SK-N-SH (cell line): ENCODE measurements at regions not wholly inside any gene's neighbourhood (a gene's known extent, or its start where the extent isn't known, plus 50 kb on each side); places are given as distances from the start of the nearest gene placed in this dataset.

Experiments
- CTCF ChIP-seq: fragments of 200-600 bp; sonication (generic); IDR thresholded peaks from 2 replicates; pipeline ENCODE4 v1.6.1; 2017; ENCODE audit warnings: antibody characterized with exemption, mild to moderate bottlenecking, moderate library complexity
- EP300 ChIP-seq, 2 experiments: IDR thresholded peaks; 2 replicates each; pipeline versions ENCODE4 v1.4.0 to v1.6.1; 2012; ENCODE audit warnings: borderline replicate concordance in 1 of 2, low read depth in 1 of 2, low read length in 1 of 2
- FOXM1 ChIP-seq: IDR thresholded peaks from 2 replicates; pipeline ENCODE4 v1.4.0; 2012; ENCODE audit warnings: low read depth, mild to moderate bottlenecking
- JUND ChIP-seq: IDR thresholded peaks from 2 replicates; pipeline ENCODE4 v1.4.0; 2012
- MAX ChIP-seq: IDR thresholded peaks from 2 replicates; pipeline ENCODE4 v1.4.0; 2012; ENCODE audit warnings: low read depth
- MXI1 ChIP-seq: IDR thresholded peaks from 2 replicates; pipeline ENCODE4 v1.6.1; 2012; ENCODE audit warnings: mild to moderate bottlenecking, low read depth, low read length, improper control_type of control experiment
- PBX3 ChIP-seq: IDR thresholded peaks from 2 replicates; pipeline ENCODE4; 2012
- REST ChIP-seq: IDR thresholded peaks from 2 replicates; pipeline ENCODE4 v1.6.1; 2012; ENCODE audit warnings: mild to moderate bottlenecking, low read depth, low read length, moderate library complexity
- RFX5 ChIP-seq: IDR thresholded peaks from 2 replicates; pipeline ENCODE4 v1.6.1; 2012; ENCODE audit warnings: mild to moderate bottlenecking, improper control_type of control experiment, low read length
- SIN3A ChIP-seq: IDR thresholded peaks from 2 replicates; pipeline ENCODE4 v1.6.1; 2012; ENCODE audit warnings: low read depth, mild to moderate bottlenecking, low read length, moderate library complexity, borderline replicate concordance
- TAF1 ChIP-seq: IDR thresholded peaks from 2 replicates; pipeline ENCODE4 v1.6.1; 2012; ENCODE audit warnings: low read depth, mild to moderate bottlenecking, low read length, moderate library complexity, borderline replicate concordance
- YY1 ChIP-seq: IDR thresholded peaks from 2 replicates; pipeline ENCODE4 v1.4.0; 2012; ENCODE audit warnings: low read depth, mild to moderate bottlenecking
- ZBTB33 ChIP-seq: IDR thresholded peaks from 2 replicates; pipeline ENCODE4 v1.4.0; 2012; ENCODE audit warnings: low read depth, borderline replicate concordance

GRCh38 chr7:54898659-54899340 lies 120.0 kb upstream of the EGFR start:
- TF ChIP-seq ZBTB33, result no peak
- TF ChIP-seq PBX3, result no peak
- no peak for TF ChIP-seq CTCF
- no peak for TF ChIP-seq REST
- no peak for TF ChIP-seq EP300 (IDR thresholded peaks at IDR 0.05; ENCODE audit: borderline replicate concordance in 1 of 2, low read depth in 1 of 2, low read length in 1 of 2)
- no peak for TF ChIP-seq YY1
- TF ChIP-seq TAF1, result no peak
- TF ChIP-seq FOXM1, result no peak
- TF ChIP-seq JUND, result no peak
- no peak for TF ChIP-seq MAX
- no peak for TF ChIP-seq RFX5
- no peak for TF ChIP-seq SIN3A
- TF ChIP-seq MXI1, result no peak
